Right renal cortex interstitium (tissue), 3 donors: ENCODE measurements at regions not wholly inside any gene's neighbourhood (a gene's known extent, or its start where the extent isn't known, plus 50 kb on each side); places are given as distances from the start of the nearest gene placed in this dataset.
A peak's percentile ranks its signal among the peaks of the same experiment; 100 is the strongest.

Experiments
- DNase-seq, 3 donors: peaks; one replicate each; pipeline ENCODE4 v3.0.0-alpha.2; 2013; ENCODE audit warnings: low read depth in 3 of 3, low spot score in 2 of 3

GRCh38 chr3:178369811-178370210, 166.4 kb upstream of the KCNMB2 start:
- no peak for DNase-seq

DNA sequence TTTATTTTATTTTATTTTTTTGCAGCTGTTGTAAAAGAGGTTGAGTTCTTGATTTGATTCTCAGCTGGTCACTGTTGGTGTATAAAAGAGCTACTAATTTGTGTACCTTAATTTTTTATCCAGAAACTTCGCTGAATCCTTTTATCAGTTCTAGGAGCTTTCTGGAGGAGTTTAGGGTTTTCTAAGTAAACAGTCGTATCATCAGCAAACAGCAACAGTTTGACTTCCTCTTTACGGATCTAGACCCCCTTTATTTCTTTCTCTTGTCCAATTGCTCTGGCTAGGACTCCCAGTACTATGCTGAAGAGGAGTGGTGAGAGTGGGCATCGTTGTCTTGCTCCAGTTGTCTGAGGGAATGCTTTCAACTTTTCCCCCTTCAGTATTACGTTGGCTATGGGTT, 165.8 kb upstream of the KCNMB2 start:
- DNase-seq: no peak

- no peak for DNase-seq
Observed at GRCh38 chr3:178381555-178381954, 154.7 kb upstream of the KCNMB2 start.

DNA sequence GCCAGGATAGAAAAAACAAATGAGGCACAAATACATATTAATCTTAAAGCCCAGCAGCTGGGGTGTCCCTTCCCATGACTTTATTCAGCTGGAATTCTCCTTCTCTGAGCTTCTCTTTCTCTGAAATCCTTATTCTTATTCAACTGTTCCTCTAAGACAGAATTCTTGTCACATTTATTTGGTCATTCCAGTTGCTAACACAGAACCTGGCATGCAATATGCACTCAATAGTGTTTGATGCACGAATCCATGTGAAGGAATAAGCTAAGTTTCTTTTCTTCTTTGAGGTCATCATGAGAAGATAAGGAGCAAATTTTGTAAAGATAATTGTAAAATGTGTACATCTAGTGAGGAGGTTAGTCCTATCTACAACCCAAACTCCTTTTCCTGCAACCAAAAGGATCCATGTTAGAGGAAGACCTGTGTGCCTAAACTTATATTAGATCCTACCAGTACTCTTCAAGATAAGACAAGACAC, 154.2 kb upstream of the KCNMB2 start:
- DNase-seq: no peak

- peak in 1 of 3 donors; percentile 63 for DNase-seq
Observed at GRCh38 chr3:178382449-178383061, 153.7 kb upstream of the KCNMB2 start.

DNA sequence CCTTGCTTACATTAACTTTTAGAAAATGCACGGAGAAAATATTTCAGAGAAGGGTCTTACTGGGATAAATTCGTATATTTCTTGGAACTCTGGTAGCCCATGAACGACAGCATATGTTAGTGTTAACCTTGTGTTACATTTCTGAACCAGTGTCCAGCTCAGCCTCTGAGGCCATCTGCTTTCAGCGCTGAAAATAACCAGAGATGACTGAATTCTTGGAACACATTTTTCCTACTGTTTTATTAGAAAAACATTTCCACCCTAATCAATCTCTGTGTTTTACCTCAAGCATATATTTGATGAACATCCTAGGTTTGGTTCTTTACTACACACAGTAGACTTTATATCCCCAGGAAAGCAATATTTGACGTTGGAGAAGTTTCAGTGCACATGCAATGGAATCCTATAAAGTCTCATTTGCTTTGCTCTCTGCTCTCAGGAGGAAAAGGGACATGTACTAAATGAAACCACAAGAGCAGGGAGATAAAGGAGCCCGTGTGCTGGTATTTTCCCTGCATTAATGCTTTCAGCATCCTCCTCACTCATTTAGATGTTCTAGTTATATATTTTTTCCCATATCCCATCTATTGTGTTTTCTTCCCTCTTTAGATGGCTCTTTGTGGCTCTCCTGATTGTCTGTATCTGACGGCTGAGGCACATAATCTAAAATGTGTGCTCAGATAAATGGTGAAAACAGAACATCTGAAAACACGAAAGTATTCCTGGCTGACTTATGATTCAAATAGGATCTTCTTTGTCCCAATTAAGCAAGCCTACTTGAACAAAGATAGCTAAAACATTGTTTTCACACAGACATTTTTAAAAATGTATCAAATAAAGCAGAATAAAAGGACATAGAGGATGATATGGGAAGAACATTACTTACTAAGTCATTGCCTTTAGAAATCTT, 151.7 kb upstream of the KCNMB2 start:
- DNase-seq: no peak

GRCh38 chr3:178385280-178385952, 150.8 kb upstream of the KCNMB2 start:
- peak in 1 of 3 donors; percentile 61 for DNase-seq

DNA sequence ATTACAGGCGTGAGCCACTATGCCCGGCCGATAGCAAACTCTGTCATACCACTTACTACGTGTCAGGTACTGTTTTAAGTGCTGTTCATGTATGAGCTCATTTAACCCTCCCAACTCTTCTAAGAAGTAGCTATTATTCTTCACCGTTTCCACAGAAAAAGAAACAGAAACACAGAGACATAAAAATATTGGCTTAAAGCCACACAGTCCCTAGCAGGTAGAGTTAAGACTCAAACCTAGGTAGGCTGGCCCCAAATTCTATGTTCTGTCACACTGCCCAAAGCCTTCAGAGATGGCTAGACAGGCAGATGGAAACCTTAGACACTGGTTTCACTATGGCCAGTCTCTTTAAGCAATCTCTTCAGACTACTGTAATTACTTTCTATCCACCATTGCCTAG, 149.8 kb upstream of the KCNMB2 start:
- no peak for DNase-seq

- no peak for DNase-seq
Observed at GRCh38 chr3:178386880-178387279, 149.4 kb upstream of the KCNMB2 start.

DNA sequence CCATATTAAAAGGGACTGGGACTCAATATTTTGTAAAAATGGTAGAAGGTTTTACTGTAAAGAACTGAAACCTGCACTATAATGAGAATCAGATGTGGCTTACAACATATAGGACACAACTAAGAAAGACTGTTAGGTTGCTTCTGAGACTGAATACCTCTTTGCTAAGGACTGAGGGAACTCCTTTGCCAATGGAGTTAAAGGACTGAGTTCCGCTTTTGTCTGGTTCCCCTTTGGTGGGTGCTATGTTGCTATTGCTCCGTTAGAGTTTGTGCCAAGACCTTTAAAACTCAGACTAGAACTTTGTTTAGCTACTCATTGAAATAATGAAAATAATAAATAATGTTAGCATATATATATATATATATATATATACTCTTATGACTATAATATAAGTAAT, 147.8 kb upstream of the KCNMB2 start:
- no peak for DNase-seq

DNA sequence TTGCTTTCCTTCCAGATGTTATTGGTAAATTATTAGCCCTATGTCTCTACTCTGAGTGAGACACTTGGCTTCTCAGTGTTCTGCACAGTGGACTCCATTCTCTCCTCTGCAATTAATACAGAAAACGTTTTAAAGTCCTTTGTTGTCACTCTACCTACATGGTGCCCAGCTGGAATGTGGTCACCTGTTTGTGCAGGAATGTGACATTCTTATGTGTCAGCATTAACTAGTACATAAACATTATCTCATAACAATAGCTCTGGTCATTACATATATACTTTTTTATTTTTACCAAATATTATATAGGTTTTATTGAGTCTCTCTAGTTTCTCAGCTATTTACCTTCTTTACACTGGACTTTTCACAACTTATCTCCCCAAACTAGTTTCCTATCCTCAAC, 147.0 kb upstream of the KCNMB2 start:
- DNase-seq: no peak

- DNase-seq: no peak
Observed at GRCh38 chr3:178392511-178392926, 143.7 kb upstream of the KCNMB2 start.

GRCh38 chr3:178393146-178393545, 143.1 kb upstream of the KCNMB2 start:
- no peak for DNase-seq

GRCh38 chr3:178393824-178394223, 142.4 kb upstream of the KCNMB2 start:
- no peak for DNase-seq

- DNase-seq: no peak
Observed at GRCh38 chr3:178396318-178396717, 139.9 kb upstream of the KCNMB2 start.

- DNase-seq: no peak
Observed at GRCh38 chr3:178397202-178397601, 139.0 kb upstream of the KCNMB2 start.

DNA sequence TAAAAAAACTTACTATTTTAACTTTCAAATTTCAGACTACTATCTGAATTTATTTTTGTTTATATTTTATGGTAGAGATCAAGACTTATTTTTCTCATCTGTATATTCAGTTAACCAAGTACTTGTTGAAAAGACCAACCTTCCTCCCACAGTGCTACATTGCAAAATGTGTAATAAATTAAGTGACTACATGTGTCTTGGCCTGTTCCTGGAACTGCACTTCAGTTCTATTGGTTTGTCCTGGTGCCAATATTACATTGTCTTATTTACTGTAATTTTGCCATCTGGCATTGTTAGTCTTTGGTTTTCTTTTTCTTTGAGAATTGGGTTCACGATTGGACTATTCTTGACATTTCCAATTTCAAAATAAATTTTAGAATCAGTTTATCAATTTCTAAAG, 138.4 kb upstream of the KCNMB2 start:
- no peak for DNase-seq

DNA sequence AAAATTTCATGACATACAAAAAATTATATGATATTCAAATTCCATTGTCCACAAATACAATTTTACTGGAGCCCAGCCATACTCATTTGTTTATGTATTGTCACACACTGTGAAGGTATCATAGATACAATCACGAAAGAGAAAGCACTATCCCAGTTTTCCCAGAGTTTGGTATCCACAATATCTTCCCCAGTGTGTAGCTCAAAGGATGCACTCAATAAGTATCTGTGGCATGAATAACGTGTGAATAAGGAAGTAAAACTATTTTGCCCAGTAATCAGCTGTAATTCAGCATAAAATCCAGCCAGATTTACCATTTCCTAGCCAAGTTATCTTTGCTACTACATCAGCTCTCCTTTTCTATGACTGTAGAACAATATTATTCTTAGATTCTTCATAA, 131.3 kb upstream of the KCNMB2 start:
- DNase-seq: no peak

GRCh38 chr3:178405531-178405930, 130.7 kb upstream of the KCNMB2 start:
- DNase-seq: no peak

GRCh38 chr3:178406206-178406605, 130.0 kb upstream of the KCNMB2 start:
- DNase-seq: no peak

DNA sequence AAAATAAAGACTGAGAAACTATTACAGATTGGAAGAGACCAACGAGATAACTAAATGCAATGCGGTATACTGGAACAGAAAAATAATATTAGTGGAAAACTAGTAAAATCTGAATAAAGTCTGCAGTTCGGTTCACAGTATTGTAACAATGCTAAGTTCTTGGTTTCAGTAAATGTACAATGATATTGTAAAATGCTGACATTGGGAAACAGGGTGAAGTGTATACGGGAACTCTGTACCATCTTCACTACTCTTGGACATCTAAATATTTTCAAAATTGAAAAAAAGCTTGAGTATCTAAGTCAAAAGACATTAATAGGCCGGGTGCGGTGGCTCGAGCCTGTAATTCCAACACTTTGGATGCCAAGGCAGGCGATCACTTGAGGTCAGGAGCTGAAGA, 120.9 kb upstream of the KCNMB2 start:
- DNase-seq: no peak

GRCh38 chr3:178417736-178418135, 118.5 kb upstream of the KCNMB2 start:
- no peak for DNase-seq
